WTC11 (cell line): ENCODE measurements at regions not wholly inside any gene's neighbourhood (a gene's known extent, or its start where the extent isn't known, plus 50 kb on each side); places are given as distances from the start of the nearest gene placed in this dataset.

Experiments
- ESRRA ChIP-seq: sonication (generic); formaldehyde crosslinking; IDR thresholded peaks from 2 replicates; pipeline ENCODE4 v1.8.1; 2022; ENCODE audit warnings: mild to moderate bottlenecking, missing genetic modification reagents, borderline replicate concordance
- PRRX2 ChIP-seq: fragments of 250-450 bp; sonication (Bioruptor Pico); IDR thresholded peaks from 2 replicates; pipeline ENCODE4 v1.8.0; 2021; ENCODE audit warnings: mild to moderate bottlenecking
- TF ChIP-seq, protein P1 (sequence below): fragments of 200-600 bp; IDR thresholded peaks from 2 replicates; pipeline ENCODE4 v1.8.0; 2022; ENCODE audit warnings: antibody characterized with exemption
- TF ChIP-seq, protein P2 (sequence below): sonication (generic); formaldehyde crosslinking; IDR thresholded peaks from 2 replicates; pipeline ENCODE4 v1.8.0; 2022; ENCODE audit warnings: mild to moderate bottlenecking, missing genetic modification reagents

DNA sequence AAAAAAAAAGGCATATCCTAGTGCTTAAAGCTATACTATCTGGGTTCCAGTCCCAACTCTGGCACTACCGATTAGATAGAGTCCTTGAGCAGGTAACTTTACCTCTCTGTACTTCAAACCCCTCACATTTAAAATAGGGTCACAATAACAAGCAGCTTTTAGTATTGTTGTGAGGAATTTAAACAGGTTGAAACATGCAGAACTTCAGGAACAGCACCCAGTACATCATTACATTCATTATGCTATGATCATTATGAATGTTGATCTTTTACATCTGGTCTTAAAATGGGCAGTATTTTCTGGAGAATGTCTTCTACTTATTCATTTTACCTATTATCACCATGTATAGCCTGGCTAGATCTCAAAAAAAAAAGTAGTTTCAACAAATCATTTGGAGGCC is 176.1 kb upstream of the CCDC54 start:
- TF ChIP-seq, protein P1, sequence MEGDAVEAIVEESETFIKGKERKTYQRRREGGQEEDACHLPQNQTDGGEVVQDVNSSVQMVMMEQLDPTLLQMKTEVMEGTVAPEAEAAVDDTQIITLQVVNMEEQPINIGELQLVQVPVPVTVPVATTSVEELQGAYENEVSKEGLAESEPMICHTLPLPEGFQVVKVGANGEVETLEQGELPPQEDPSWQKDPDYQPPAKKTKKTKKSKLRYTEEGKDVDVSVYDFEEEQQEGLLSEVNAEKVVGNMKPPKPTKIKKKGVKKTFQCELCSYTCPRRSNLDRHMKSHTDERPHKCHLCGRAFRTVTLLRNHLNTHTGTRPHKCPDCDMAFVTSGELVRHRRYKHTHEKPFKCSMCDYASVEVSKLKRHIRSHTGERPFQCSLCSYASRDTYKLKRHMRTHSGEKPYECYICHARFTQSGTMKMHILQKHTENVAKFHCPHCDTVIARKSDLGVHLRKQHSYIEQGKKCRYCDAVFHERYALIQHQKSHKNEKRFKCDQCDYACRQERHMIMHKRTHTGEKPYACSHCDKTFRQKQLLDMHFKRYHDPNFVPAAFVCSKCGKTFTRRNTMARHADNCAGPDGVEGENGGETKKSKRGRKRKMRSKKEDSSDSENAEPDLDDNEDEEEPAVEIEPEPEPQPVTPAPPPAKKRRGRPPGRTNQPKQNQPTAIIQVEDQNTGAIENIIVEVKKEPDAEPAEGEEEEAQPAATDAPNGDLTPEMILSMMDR = no peak
- no peak for TF ChIP-seq ESRRA (CRISPR knock-in tag)
- no peak for TF ChIP-seq PRRX2 (CRISPR knock-in tag)
- TF ChIP-seq, protein P2, sequence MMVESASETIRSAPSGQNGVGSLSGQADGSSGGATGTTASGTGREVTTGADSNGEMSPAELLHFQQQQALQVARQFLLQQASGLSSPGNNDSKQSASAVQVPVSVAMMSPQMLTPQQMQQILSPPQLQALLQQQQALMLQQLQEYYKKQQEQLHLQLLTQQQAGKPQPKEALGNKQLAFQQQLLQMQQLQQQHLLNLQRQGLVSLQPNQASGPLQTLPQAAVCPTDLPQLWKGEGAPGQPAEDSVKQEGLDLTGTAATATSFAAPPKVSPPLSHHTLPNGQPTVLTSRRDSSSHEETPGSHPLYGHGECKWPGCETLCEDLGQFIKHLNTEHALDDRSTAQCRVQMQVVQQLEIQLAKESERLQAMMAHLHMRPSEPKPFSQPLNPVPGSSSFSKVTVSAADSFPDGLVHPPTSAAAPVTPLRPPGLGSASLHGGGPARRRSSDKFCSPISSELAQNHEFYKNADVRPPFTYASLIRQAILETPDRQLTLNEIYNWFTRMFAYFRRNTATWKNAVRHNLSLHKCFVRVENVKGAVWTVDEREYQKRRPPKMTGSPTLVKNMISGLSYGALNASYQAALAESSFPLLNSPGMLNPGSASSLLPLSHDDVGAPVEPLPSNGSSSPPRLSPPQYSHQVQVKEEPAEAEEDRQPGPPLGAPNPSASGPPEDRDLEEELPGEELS (CRISPR knock-in tag) = no peak
